AG10803 (cell line): ENCODE measurements at regions not wholly inside any gene's neighbourhood (a gene's known extent, or its start where the extent isn't known, plus 50 kb on each side); places are given as distances from the start of the nearest gene placed in this dataset.

ENCODE experiments used
- DNase-seq: peaks from one replicate; pipeline ENCODE4 v3.0.0; 2010; ENCODE audit warnings: low read depth
- H3K4me3 ChIP-seq: 2 replicates; pipeline ENCODE4 v1.5.1; 2011; ENCODE audit warnings: mild to moderate bottlenecking, low read length, control low read depth
- TF ChIP-seq, protein P1 (sequence below): conservative IDR thresholded peaks from 2 replicates; pipeline ENCODE4 v1.5.1; 2011; ENCODE audit warnings: mild to moderate bottlenecking, low read length, control low read depth, inconsistent platforms

DNA sequence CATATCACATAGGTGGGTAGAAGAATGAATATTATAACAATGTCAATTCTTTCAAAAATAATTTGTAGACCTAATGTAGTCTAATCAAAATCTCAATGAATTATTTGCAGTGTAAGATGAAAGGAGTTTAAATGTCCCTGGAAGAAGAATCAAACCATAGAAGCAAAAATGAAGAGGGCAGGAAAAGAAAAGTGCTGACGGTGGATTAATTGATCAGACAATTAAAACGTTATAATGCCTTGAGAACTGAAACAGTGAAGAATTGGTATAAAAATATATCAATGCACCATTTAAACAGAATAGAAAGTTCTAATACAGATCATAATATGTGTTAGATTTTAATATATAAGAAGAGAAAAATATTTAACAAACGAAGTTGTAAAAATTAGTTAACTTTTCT is 109.8 kb downstream of the TYW3 start:
- DNase-seq: no peak
- H3K4me3 ChIP-seq: no peak overlapping the region
- TF ChIP-seq, protein P1, sequence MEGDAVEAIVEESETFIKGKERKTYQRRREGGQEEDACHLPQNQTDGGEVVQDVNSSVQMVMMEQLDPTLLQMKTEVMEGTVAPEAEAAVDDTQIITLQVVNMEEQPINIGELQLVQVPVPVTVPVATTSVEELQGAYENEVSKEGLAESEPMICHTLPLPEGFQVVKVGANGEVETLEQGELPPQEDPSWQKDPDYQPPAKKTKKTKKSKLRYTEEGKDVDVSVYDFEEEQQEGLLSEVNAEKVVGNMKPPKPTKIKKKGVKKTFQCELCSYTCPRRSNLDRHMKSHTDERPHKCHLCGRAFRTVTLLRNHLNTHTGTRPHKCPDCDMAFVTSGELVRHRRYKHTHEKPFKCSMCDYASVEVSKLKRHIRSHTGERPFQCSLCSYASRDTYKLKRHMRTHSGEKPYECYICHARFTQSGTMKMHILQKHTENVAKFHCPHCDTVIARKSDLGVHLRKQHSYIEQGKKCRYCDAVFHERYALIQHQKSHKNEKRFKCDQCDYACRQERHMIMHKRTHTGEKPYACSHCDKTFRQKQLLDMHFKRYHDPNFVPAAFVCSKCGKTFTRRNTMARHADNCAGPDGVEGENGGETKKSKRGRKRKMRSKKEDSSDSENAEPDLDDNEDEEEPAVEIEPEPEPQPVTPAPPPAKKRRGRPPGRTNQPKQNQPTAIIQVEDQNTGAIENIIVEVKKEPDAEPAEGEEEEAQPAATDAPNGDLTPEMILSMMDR: no peak

DNA sequence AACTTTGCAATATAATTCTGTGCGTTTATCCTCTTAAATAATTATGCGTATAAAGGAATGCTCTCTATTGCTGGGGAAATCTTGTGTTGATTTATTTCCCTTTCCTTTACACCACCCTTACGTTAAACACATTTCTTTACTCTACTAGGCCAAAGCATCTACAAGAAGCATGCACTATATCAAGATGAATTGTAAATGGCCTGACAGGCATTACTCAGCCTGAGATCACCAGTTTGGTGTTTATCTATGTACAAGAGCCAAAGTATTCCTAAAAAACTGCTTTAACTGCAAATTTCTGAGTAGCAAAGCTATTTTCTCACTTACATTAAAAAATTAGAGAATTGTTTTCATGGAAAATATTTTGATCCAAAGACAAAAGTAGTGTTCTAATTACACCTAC is 114.8 kb downstream of the TYW3 start:
- DNase-seq: no peak
- no peak overlapping the region for H3K4me3 ChIP-seq
- TF ChIP-seq, protein P1: no peak

DNA sequence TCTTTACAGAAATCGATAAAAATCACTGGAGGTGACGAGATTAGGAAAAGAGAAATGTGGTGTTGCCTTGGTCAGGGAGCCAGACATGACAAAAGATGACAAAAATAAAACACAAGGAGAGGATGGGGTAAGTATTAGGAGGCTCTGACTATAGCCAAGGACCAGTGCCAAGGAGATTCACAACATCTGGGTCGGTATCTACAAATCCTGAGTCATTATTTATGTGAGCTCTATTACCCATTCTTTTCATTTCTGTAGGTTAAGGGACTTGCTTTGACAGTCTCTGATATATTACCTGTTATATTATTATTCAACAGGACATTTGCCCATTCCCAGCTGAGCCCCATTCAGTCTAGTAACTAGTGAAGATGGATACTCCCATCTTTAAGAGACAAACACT is 120.8 kb downstream of the TYW3 start:
- DNase-seq: no peak
- no peak overlapping the region for H3K4me3 ChIP-seq
- TF ChIP-seq, protein P1: no peak

DNA sequence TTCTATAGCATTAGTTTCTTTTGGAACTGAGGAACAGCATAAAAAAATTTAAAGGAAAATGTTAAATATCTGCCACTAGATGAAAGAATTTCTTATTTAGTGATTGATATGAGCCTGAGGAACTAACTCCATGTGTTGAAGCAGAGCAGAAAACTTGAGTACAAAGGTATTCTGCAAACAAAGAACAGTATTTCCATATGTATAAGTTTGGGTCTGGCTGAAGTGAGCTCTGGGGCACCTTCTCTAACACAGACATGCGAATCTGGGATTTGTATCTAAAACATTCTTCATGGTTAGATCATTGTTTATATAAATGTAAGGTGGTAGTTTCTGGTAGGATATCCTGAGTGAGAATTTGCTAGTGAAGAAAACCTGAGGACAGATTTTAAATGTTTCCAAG is 123.2 kb downstream of the TYW3 start:
- TF ChIP-seq, protein P1: no peak
- DNase-seq: no peak

DNA sequence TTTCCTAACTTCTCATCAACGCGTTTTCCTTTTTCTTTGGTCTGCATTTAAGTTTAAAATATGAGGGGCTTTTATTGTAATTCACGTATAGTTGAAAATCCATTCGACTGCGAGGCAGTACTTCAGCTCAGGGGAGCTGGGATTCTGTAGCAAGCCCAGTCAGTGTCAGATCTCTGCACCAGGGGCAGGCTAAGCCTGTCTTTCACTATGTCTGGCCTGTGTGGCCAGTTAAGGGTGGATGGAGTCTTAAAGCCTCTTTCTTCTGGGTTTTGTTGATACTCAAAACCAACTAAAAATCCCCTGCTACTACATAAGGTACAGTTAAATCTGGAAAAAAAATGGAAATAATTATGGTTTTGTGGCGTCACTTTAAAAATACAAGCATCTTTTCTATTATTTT is 124.7 kb downstream of the TYW3 start:
- TF ChIP-seq, protein P1: no peak
- H3K4me3 ChIP-seq: no peak overlapping the region
- DNase-seq: no peak

More for the DNA sequence above, 123.2 kb downstream of the TYW3 start:
- H3K4me3 ChIP-seq: no peak overlapping the region

DNA sequence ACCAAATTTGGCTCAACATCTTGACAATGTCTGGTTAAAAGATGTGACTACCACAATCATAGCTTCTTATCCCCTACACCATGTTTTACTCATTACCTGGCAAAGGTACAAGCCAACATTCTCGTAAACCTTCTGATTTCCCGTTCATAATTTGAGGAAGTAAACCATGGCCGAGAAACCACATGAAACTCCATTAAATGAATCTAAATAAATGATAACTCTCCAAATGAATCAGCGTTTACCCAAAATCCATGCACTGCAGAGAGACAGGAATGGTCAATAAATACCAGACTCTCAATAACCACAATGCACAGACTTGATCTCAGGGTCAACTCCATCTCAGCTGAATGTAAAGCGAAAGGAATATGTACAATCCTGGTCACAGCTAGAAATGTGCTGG is 125.2 kb downstream of the TYW3 start:
- H3K4me3 ChIP-seq: no peak overlapping the region
- TF ChIP-seq, protein P1: no peak
- DNase-seq: no peak

DNA sequence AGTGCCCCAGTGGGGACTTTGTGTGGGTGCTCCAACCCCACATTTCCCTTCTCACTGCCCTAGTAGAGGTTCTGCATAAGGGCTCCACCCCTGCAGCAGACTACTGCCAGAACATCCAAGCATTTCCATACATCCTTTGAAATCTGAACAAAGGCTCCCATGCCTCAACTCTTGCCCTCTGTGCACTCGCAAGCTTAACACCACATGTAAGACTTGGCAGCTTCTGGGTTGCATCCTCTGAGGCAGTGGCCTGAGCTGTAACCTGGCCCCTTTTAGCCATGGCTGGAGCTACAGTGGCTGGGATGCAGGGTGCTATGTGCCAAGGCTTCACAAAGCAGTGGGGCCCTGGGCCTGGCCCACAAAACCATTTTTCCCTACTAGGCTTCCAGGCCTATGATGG is 128.9 kb downstream of the TYW3 start:
- TF ChIP-seq, protein P1: no peak
- no peak overlapping the region for H3K4me3 ChIP-seq
- no peak for DNase-seq
